Panc1 (cell line): ENCODE measurements at regions not wholly inside any gene's neighbourhood (a gene's known extent, or its start where the extent isn't known, plus 50 kb on each side); places are given as distances from the start of the nearest gene placed in this dataset.

Source experiments
- CTCF ChIP-seq: fragments of 450-650 bp; IDR thresholded peaks from 2 replicates; pipeline ENCODE4 v1.5.1; 2017; ENCODE audit warnings: mild to moderate bottlenecking
- TCF7L2 ChIP-seq: IDR thresholded peaks from 2 replicates; pipeline ENCODE4 v1.6.1; 2011; ENCODE audit warnings: mild to moderate bottlenecking, low read depth, low read length, inconsistent platforms

- TF ChIP-seq CTCF: no peak
- TF ChIP-seq TCF7L2: no peak
Observed at GRCh38 chr18:78905334-78905733, 74.3 kb upstream of the SALL3 start.
